Neural progenitor cell (in vitro differentiated cells): ENCODE measurements at regions not wholly inside any gene's neighbourhood (a gene's known extent, or its start where the extent isn't known, plus 50 kb on each side); places are given as distances from the start of the nearest gene placed in this dataset.

Experiments used
- DNase-seq: peaks from one replicate; pipeline ENCODE4 v3.0.0-alpha.2; 2016; ENCODE audit warnings: low spot score
- H2AFZ ChIP-seq: fragments of 200-600 bp; sonication (generic); replicated peaks from 2 replicates; pipeline ENCODE4 v1.6.1; 2016; ENCODE audit warnings: antibody characterized with exemption
- H3F3A ChIP-seq: fragments of 200-600 bp; sonication (generic); 2 replicates; pipeline ENCODE4 v1.6.1; 2016; ENCODE audit warnings: antibody characterized with exemption, low read depth
- H3K27ac ChIP-seq: fragments of 200-600 bp; sonication (generic); 2 replicates; pipeline ENCODE4 v1.5.1; 2016; ENCODE audit warnings: mild to moderate bottlenecking
- H3K27me3 ChIP-seq: fragments of 200-600 bp; sonication (generic); 2 replicates; pipeline ENCODE4 v1.6.1; 2016; ENCODE audit warnings: mild to moderate bottlenecking, moderate library complexity
- H3K36me3 ChIP-seq: fragments of 200-600 bp; sonication (generic); 2 replicates; pipeline ENCODE4 v1.5.1; 2016
- H3K4me1 ChIP-seq: fragments of 200-600 bp; sonication (generic); 2 replicates; pipeline ENCODE4 v1.6.1; 2016; ENCODE audit warnings: mixed run types
- H3K4me2 ChIP-seq: fragments of 200-600 bp; sonication (generic); 2 replicates; pipeline ENCODE4 v1.6.1; 2016
- H3K4me3 ChIP-seq: fragments of 200-600 bp; sonication (generic); 2 replicates; pipeline ENCODE4 v1.5.1; 2016
- H3K79me2 ChIP-seq: fragments of 200-600 bp; sonication (generic); 2 replicates; pipeline ENCODE4 v1.6.1; 2016; ENCODE audit warnings: low read depth
- H3K9ac ChIP-seq: fragments of 200-600 bp; sonication (generic); 2 replicates; pipeline ENCODE4 v1.6.1; 2016
- H3K9me3 ChIP-seq: fragments of 200-600 bp; sonication (generic); 2 replicates; pipeline ENCODE4 v1.5.1; 2016; ENCODE audit warnings: low read depth
- H4K20me1 ChIP-seq: fragments of 200-600 bp; sonication (generic); 2 replicates; pipeline ENCODE4 v1.6.1; 2016; ENCODE audit warnings: low read depth
- H3K27ac Mint-ChIP-seq: 3 replicates; pipeline ENCODE4 v1.8.0; 2021; ENCODE audit warnings: mixed read lengths
- H3K27me3 Mint-ChIP-seq: 2 replicates; pipeline ENCODE4 v1.8.0; 2022; ENCODE audit warnings: low read depth, mild to moderate bottlenecking, inconsistent platforms, moderate library complexity, mixed read lengths; ENCODE audit not compliant: insufficient read depth
- H3K36me3 Mint-ChIP-seq: 3 replicates; pipeline ENCODE4 v1.8.0; 2021; ENCODE audit warnings: mixed read lengths
- H3K4me1 Mint-ChIP-seq: 3 replicates; pipeline ENCODE4 v1.8.0; 2021; ENCODE audit warnings: mixed read lengths
- H3K4me3 Mint-ChIP-seq: 3 replicates; pipeline ENCODE4 v1.8.0; 2021; ENCODE audit warnings: mild to moderate bottlenecking, moderate library complexity, mixed read lengths
- H3K9me3 Mint-ChIP-seq: 3 replicates; pipeline ENCODE4 v1.8.0; 2020; ENCODE audit warnings: mixed read lengths
- CTCF ChIP-seq: fragments of 200-600 bp; sonication (generic); IDR thresholded peaks from 2 replicates; pipeline ENCODE4 v1.5.1; 2017; ENCODE audit warnings: antibody characterized with exemption, mild to moderate bottlenecking
- EZH2 ChIP-seq: fragments of 200-600 bp; sonication (generic); IDR thresholded peaks from 2 replicates; pipeline ENCODE4 v1.6.1; 2017; ENCODE audit warnings: antibody characterized with exemption, mild to moderate bottlenecking, moderate library complexity
- EZH2phosphoT487 ChIP-seq: fragments of 200-600 bp; sonication (generic); IDR thresholded peaks from 2 replicates; pipeline ENCODE4 v1.6.1; 2017; ENCODE audit warnings: antibody characterized with exemption

GRCh38 chr6:48318670-48319069 lies 207.7 kb upstream of the PTCHD4 start:
- H3K4me1 ChIP-seq = no peaks in the 10 kb centered on the region
- no peaks in the 10 kb centered on the region for H4K20me1 ChIP-seq
- H3K9me3 ChIP-seq = no peaks in the 10 kb centered on the region
- peaks cover under 1% of the 10 kb centered on the region for H3K27me3 Mint-ChIP-seq
- no peak overlapping the region for H3K27ac Mint-ChIP-seq
- no peak for TF ChIP-seq EZH2
- TF ChIP-seq CTCF = no peak
- no peak for TF ChIP-seq EZH2phosphoT487
- H3K4me3 ChIP-seq = no peak overlapping the region
- H3K9ac ChIP-seq = no peak overlapping the region
- H3K36me3 Mint-ChIP-seq = no peaks in the 10 kb centered on the region
- H3K27me3 ChIP-seq = no peaks in the 10 kb centered on the region
- H3K36me3 ChIP-seq = no peaks in the 10 kb centered on the region
- no peak overlapping the region for H3K4me3 Mint-ChIP-seq
- no peak overlapping the region for H3K4me2 ChIP-seq
- no peak for DNase-seq
- H3K27ac ChIP-seq = no peak overlapping the region
- no peaks in the 10 kb centered on the region for H3K4me1 Mint-ChIP-seq
- H3K79me2 ChIP-seq = no peaks in the 10 kb centered on the region
- no peak overlapping the region for H2AFZ ChIP-seq
- no peaks in the 10 kb centered on the region for H3F3A ChIP-seq
- H3K9me3 Mint-ChIP-seq = no peaks in the 10 kb centered on the region

DNA sequence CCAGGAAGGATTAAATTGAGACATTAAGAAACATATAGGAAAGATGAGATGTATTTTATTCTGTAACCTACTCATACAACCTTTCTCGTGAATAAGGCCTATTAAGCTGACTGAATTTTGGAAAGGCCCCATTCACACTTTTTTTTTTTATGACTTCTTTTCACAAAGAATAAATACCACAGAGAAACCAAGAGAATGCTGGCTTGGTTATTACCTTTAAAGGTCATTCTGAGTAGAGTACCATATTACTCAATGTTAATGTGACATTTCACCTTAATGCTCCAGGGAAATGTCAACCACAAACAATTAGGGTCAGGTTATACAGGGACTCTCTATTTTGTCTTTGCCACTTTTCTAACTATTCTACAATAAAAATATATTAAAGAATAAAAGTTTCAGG lies 204.9 kb upstream of the PTCHD4 start:
- H3K27me3 Mint-ChIP-seq = peaks cover 2% of the 10 kb centered on the region
- H3K27ac ChIP-seq = no peak overlapping the region
- TF ChIP-seq EZH2phosphoT487 (no peak), EZH2 (no peak)

DNA sequence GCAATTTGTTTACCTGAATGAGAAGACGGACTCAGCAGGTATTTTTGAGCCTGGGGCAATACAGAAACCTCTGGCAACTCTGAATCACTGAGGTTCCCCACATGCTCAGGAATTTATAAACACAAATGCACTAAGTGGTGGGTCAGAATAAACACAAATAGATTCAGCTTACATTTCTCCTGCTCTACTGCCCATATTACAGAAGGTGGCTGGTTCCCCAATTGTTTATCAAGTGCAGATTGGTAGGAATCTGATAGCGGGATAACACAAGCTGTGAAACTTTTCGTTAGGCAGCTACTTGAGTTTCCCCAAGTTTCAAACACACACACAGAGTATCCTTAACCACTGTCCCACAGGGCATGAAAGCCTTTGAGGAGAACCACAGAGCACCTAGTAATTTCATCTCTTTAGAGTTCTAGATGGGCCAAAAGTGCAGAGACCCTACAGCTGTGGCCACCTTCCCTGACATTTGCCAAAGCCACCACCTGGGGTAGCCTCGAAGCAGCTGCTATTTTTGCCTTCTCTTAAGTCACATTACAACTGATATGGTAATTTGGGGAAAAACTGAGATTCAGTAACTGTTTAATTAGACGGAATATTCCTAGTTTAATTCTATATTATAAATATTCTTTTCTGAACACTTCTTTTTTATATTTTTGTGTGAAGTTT lies 204.2 kb upstream of the PTCHD4 start:
- no peaks in the 10 kb centered on the region for H3K9me3 ChIP-seq
- Mint-ChIP-seq H3K4me1 (no peaks in the 10 kb centered on the region), H3K36me3 (no peaks in the 10 kb centered on the region), H3K4me3 (no peak overlapping the region), H3K9me3 (no peaks in the 10 kb centered on the region), H3K27me3 (peaks cover 2% of the 10 kb centered on the region), H3K27ac (no peak overlapping the region)
- H3K79me2 ChIP-seq = no peaks in the 10 kb centered on the region
- no peaks in the 10 kb centered on the region for H3F3A ChIP-seq
- H3K4me1 ChIP-seq = no peaks in the 10 kb centered on the region
- no peak for TF ChIP-seq CTCF
- TF ChIP-seq EZH2 = no peak
- no peak for TF ChIP-seq EZH2phosphoT487
- H3K36me3 ChIP-seq = no peaks in the 10 kb centered on the region
- no peak overlapping the region for H3K4me2 ChIP-seq
- no peak overlapping the region for H3K27ac ChIP-seq
- H3K9ac ChIP-seq = no peak overlapping the region
- H2AFZ ChIP-seq = no peak overlapping the region
- no peak overlapping the region for H3K4me3 ChIP-seq
- H4K20me1 ChIP-seq = no peaks in the 10 kb centered on the region
- no peak for DNase-seq
- no peaks in the 10 kb centered on the region for H3K27me3 ChIP-seq

More for the DNA sequence above, 204.9 kb upstream of the PTCHD4 start:
- Histone ChIP-seq H3K79me2 (no peaks in the 10 kb centered on the region), H3K4me3 (no peak overlapping the region), H4K20me1 (no peaks in the 10 kb centered on the region), H3K4me1 (no peaks in the 10 kb centered on the region), H3F3A (no peaks in the 10 kb centered on the region), H3K36me3 (no peaks in the 10 kb centered on the region), H3K9ac (no peak overlapping the region), H3K4me2 (no peak overlapping the region), H3K27me3 (no peaks in the 10 kb centered on the region), H3K9me3 (no peaks in the 10 kb centered on the region), H2AFZ (no peak overlapping the region)
- Mint-ChIP-seq H3K4me3 (no peak overlapping the region), H3K36me3 (no peaks in the 10 kb centered on the region), H3K27ac (no peak overlapping the region), H3K9me3 (no peaks in the 10 kb centered on the region), H3K4me1 (no peaks in the 10 kb centered on the region)
- DNase-seq = no peak

DNA sequence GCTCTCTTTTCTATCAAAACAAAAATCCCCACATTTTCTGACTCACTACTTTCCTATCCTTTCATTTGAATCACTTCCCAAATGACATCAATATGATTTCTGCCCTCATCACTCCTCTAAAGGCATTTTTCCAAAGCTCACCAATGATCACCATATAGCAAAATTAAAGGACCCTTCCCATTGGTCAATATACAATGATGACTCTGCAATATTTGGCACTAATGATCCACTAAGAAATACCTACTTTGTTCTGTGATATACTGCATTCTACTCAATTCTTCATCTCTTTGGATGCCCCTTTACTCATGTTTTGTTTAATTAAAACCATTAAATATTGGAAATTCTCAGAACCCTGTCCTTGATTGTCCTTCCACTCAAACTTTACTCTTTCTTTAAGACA lies 200.3 kb upstream of the PTCHD4 start:
- Histone ChIP-seq H3K4me3 (no peak overlapping the region), H3K27ac (no peak overlapping the region), H4K20me1 (no peaks in the 10 kb centered on the region), H2AFZ (no peak overlapping the region), H3K79me2 (no peaks in the 10 kb centered on the region), H3K4me2 (no peak overlapping the region), H3F3A (no peaks in the 10 kb centered on the region), H3K27me3 (no peaks in the 10 kb centered on the region), H3K9me3 (no peaks in the 10 kb centered on the region), H3K36me3 (no peaks in the 10 kb centered on the region), H3K9ac (no peak overlapping the region), H3K4me1 (no peaks in the 10 kb centered on the region)
- Mint-ChIP-seq H3K27ac (no peak overlapping the region), H3K36me3 (no peaks in the 10 kb centered on the region), H3K9me3 (no peaks in the 10 kb centered on the region), H3K4me1 (no peaks in the 10 kb centered on the region), H3K4me3 (no peak overlapping the region), H3K27me3 (peaks cover 2% of the 10 kb centered on the region)
- TF ChIP-seq CTCF = no peak
- TF ChIP-seq EZH2 = no peak
- no peak for DNase-seq
